ENCODE measurements at regions not wholly inside any gene's neighbourhood (a gene's known extent, or its start where the extent isn't known, plus 50 kb on each side); places are given as distances from the start of the nearest gene placed in this dataset.

DNA sequence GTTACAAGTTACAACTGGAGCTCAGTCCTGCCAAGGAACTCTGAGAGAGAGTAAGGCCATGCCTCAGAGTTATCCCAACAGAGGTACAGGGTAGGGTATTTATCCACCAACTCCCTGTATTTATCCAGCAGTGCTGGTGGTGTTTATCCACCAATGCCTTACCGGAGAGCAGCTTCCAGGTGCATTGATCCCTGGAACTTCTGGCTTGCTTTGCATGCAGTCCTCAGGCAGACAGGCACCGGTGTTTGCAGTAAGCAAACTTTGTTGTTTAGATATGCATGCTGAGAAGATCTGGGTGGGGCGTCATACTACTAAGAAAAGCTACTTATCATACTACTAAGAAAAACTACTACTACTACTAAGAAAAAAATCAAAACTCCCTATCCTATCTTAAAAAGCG is 92.4 kb downstream of the CYP26A1 start:
- TF ChIP-seq HDGF (IDR thresholded peaks at IDR 0.05; ENCODE audit: borderline replicate concordance) (no peak), ARNT (IDR thresholded peaks at IDR 0.05) (no peak), FOXK2 (IDR thresholded peaks at IDR 0.05) (no peak), TARDBP (IDR thresholded peaks at IDR 0.05) (no peak), ELF4 (IDR thresholded peaks at IDR 0.05) (no peak), NFRKB (IDR thresholded peaks at IDR 0.05) (no peak), LEF1 (IDR thresholded peaks at IDR 0.05; ENCODE audit: borderline replicate concordance) (no peak), ZNF384 (IDR thresholded peaks at IDR 0.05) (no peak), BHLHE40 (IDR thresholded peaks at IDR 0.05; ENCODE audit: borderline replicate concordance) (no peak), FOXA1 (IDR thresholded peaks at IDR 0.05) (no peak), SUZ12 (IDR thresholded peaks at IDR 0.05) (no peak), CTBP1 (IDR thresholded peaks at IDR 0.05; ENCODE audit: borderline replicate concordance) (no peak), FOXM1 (IDR thresholded peaks at IDR 0.05; ENCODE audit: borderline replicate concordance) (no peak), SP1 (IDR thresholded peaks at IDR 0.05) (no peak), L3MBTL2 (conservative IDR thresholded peaks at IDR 0.05) (no peak)
- TF ChIP-seq, protein P1, sequence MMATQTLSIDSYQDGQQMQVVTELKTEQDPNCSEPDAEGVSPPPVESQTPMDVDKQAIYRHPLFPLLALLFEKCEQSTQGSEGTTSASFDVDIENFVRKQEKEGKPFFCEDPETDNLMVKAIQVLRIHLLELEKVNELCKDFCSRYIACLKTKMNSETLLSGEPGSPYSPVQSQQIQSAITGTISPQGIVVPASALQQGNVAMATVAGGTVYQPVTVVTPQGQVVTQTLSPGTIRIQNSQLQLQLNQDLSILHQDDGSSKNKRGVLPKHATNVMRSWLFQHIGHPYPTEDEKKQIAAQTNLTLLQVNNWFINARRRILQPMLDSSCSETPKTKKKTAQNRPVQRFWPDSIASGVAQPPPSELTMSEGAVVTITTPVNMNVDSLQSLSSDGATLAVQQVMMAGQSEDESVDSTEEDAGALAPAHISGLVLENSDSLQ (IDR thresholded peaks at IDR 0.05): no peak
- DNase-seq (ENCODE audit: extremely low spot score): no peak

DNA sequence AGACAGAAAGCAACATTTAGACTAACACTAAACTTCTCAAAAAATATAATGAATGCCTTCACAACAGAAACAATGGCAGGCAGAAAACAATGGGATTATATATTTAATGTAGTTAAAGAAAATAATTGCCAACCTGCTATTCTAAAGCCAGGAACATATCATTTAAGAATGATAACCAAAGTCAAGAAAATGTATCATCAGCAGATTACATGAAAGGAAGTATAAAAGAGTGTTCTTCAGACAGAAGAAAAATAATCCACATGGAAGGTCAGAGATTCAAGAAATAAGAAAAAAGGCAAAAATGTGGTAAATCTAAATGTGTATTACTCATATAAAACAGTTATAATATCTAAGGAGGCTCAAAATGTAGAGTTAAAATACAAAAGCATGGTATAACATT is 98.1 kb downstream of the CYP26A1 start:
- ChIA-PET CTCF (no interaction called here), POLR2A (no interaction called here)
- TF ChIP-seq, protein P1 (IDR thresholded peaks at IDR 0.05): no peak
- TF ChIP-seq LEF1 (IDR thresholded peaks at IDR 0.05; ENCODE audit: borderline replicate concordance) (no peak), NFRKB (IDR thresholded peaks at IDR 0.05) (no peak), HDGF (IDR thresholded peaks at IDR 0.05; ENCODE audit: borderline replicate concordance) (no peak), ZNF384 (IDR thresholded peaks at IDR 0.05) (no peak), FOXK2 (IDR thresholded peaks at IDR 0.05) (no peak), TARDBP (IDR thresholded peaks at IDR 0.05) (no peak), ARNT (IDR thresholded peaks at IDR 0.05) (no peak), SUZ12 (IDR thresholded peaks at IDR 0.05) (no peak), BHLHE40 (IDR thresholded peaks at IDR 0.05; ENCODE audit: borderline replicate concordance) (no peak), CTBP1 (IDR thresholded peaks at IDR 0.05; ENCODE audit: borderline replicate concordance) (no peak), ELF4 (IDR thresholded peaks at IDR 0.05) (no peak), L3MBTL2 (conservative IDR thresholded peaks at IDR 0.05) (no peak), FOXA1 (IDR thresholded peaks at IDR 0.05) (no peak), FOXM1 (IDR thresholded peaks at IDR 0.05; ENCODE audit: borderline replicate concordance) (no peak), SP1 (IDR thresholded peaks at IDR 0.05) (no peak)
- DNase-seq (ENCODE audit: extremely low spot score): no peak

More for the DNA sequence above, 92.4 kb downstream of the CYP26A1 start:
- POLR2A ChIA-PET: no interaction called here
- CTCF ChIA-PET: no interaction called here

DNA sequence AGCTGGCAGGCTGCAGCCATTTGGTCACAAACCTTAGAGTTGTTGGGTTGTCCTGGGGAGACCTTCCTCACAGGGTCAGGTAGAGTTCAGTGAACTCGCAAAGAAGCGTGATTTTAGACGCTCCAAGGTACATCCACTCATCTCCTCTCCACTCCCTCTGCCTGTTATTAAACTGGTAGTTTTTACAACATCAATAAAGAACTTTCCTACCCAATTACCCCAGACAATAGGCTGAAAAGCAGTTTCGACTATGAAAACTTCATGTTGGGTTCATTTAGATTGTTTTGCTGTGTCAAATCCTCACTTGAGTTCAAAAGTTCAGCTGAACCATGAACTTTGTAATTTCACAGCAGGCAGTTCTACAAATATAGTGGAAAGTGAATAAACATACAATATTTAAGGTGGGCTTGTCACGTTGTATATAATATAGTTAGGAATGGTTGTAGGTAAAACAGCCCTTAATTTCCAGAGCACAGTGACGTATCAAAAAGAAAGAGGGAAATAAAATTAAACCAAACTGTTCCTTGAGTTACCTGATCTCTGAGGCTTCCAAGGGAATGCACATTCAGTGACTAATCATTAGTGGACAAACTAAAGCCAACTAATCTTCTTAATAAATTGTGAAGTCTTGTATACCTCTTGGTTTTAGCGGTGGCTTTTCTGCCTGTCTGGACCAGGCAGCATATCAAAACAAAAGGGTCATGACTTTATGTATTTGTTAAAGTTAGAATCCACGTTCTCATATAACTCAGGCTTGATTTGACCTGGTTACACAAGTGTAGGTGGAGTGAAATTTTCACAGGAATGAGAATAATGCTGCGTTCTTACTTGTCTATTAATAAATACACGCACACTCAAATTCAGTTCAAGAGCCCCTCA is 100.5 kb downstream of the CYP26A1 start:
- no peak for DNase-seq (ENCODE audit: extremely low spot score)
- no peak for TF ChIP-seq TARDBP (IDR thresholded peaks at IDR 0.05)
- TF ChIP-seq, protein P1 (IDR thresholded peaks at IDR 0.05): no peak
- ChIA-PET CTCF (no interaction called here), POLR2A (no interaction called here)

DNA sequence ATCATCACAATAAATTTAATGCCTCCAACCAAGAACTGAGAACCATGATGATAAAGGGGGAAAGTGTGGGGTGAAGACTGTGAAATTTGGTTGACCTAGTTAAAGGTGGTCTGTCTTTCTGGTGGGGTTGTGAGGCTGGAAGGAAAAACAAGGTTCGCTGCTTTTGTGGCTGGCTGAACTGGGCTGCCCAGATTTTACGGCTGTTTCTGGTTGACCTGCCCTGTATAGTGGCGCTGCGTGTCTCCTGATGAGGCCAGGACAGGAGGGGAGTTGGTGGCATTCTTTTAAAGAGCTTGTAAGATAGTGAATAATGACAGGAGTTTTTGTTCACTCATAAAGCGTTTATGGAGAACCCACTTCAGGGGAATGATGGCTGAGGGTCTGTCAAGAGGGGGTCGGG is 101.8 kb downstream of the CYP26A1 start:
- ChIA-PET CTCF (no interaction called here), POLR2A (no interaction called here)
- TF ChIP-seq FOXK2 (IDR thresholded peaks at IDR 0.05) (no peak), BHLHE40 (IDR thresholded peaks at IDR 0.05; ENCODE audit: borderline replicate concordance) (no peak), FOXA1 (IDR thresholded peaks at IDR 0.05) (no peak), HDGF (IDR thresholded peaks at IDR 0.05; ENCODE audit: borderline replicate concordance) (no peak), TARDBP (IDR thresholded peaks at IDR 0.05) (no peak)
- DNase-seq (ENCODE audit: extremely low spot score): no peak

DNA sequence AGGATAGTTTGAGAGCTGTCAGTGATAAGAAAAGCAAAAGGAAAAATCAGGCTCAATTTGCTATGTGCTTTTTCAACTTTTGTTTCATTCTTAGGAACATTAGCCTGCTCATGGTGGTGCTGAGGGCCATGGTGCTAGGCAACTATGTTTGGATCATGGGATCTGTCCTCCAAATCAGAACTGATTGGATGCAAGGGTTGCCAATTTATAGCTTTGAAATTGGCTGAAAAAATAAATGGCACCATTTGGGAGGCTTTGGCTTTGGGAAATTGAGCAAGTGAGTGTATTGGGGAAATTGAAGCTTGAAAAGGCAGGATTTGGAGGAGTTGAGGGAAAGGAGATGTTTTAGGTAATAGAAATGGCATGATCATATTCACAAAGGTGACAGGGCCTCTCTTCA is 103.8 kb downstream of the CYP26A1 start:
- no peak for DNase-seq (ENCODE audit: extremely low spot score)
- CTCF ChIA-PET: no interaction called here
- POLR2A ChIA-PET: no interaction called here
- TF ChIP-seq NFRKB (IDR thresholded peaks at IDR 0.05) (no peak), ELF4 (IDR thresholded peaks at IDR 0.05) (no peak), L3MBTL2 (conservative IDR thresholded peaks at IDR 0.05) (no peak), CTBP1 (IDR thresholded peaks at IDR 0.05; ENCODE audit: borderline replicate concordance) (no peak), ARNT (IDR thresholded peaks at IDR 0.05) (no peak), SP1 (IDR thresholded peaks at IDR 0.05) (no peak), HDGF (IDR thresholded peaks at IDR 0.05; ENCODE audit: borderline replicate concordance) (no peak), FOXA1 (IDR thresholded peaks at IDR 0.05) (no peak), BHLHE40 (IDR thresholded peaks at IDR 0.05; ENCODE audit: borderline replicate concordance) (no peak), ZNF384 (IDR thresholded peaks at IDR 0.05) (no peak), TARDBP (IDR thresholded peaks at IDR 0.05) (no peak), SUZ12 (IDR thresholded peaks at IDR 0.05) (no peak), LEF1 (IDR thresholded peaks at IDR 0.05; ENCODE audit: borderline replicate concordance) (no peak), FOXM1 (IDR thresholded peaks at IDR 0.05; ENCODE audit: borderline replicate concordance) (no peak), FOXK2 (IDR thresholded peaks at IDR 0.05) (no peak)
- TF ChIP-seq, protein P1 (IDR thresholded peaks at IDR 0.05): no peak
